Sigmoid colon (tissue), 6 donors: ENCODE measurements at regions not wholly inside any gene's neighbourhood (a gene's known extent, or its start where the extent isn't known, plus 50 kb on each side); places are given as distances from the start of the nearest gene placed in this dataset.

Experiments used
- DNase-seq: peaks from one replicate; pipeline ENCODE4 v3.0.0-alpha.2; 2019
- H3K27ac ChIP-seq, 4 donors: fragments of 200-600 bp; sonication (generic); one replicate each; pipeline ENCODE4 v1.5.1; 2016 to 2019; ENCODE audit warnings: mild to moderate bottlenecking in 1 of 4
- H3K27me3 ChIP-seq, 3 donors: fragments of 200-600 bp; sonication (generic); one replicate each; pipeline ENCODE4 v1.5.1; 2019; ENCODE audit warnings: mild to moderate bottlenecking in 1 of 3
- H3K36me3 ChIP-seq, 4 donors: fragments of 200-600 bp; sonication (generic); one replicate each; pipeline ENCODE4 v1.5.1; 2016 to 2019
- H3K4me1 ChIP-seq, 4 donors: fragments of 200-600 bp; sonication (generic); one replicate each; pipeline ENCODE4 v1.5.1; 2017 to 2019
- H3K4me3 ChIP-seq, 4 donors: fragments of 200-600 bp; sonication (generic); one replicate each; pipeline ENCODE4 v1.5.1; 2017 to 2019; ENCODE audit warnings: mild to moderate bottlenecking in 2 of 4, moderate library complexity in 1 of 4
- H3K9me3 ChIP-seq, 4 donors: fragments of 200-600 bp in 3 of 4; sonication (generic) in 3 of 4; one replicate each; pipeline versions ENCODE4 v1.5.1 to v1.6.1; 2013 to 2019
- CTCF ChIP-seq, 4 experiments: fragments of 450-650 bp in 3 of 4; fragments of 200-600 bp in 1 of 4; IDR thresholded peaks; one replicate each; pipeline ENCODE4 v1.5.1; 2016 to 2019; ENCODE audit warnings: antibody characterized with exemption in 4 of 4, mild to moderate bottlenecking in 3 of 4, moderate library complexity in 2 of 4
- EP300 ChIP-seq, 4 donors: sonication (generic); formaldehyde crosslinking; IDR thresholded peaks; one replicate each; pipeline ENCODE4 v1.6.1; 2017; ENCODE audit warnings: antibody characterized with exemption in 4 of 4
- POLR2A ChIP-seq, 2 donors: fragments of 450-650 bp; IDR thresholded peaks; one replicate each; pipeline ENCODE4 v1.6.1; 2016; ENCODE audit warnings: antibody characterized with exemption in 2 of 2, mild to moderate bottlenecking in 2 of 2, moderate library complexity in 2 of 2
- POLR2AphosphoS5 ChIP-seq, 4 donors: sonication (generic); formaldehyde crosslinking; IDR thresholded peaks; one replicate each; pipeline ENCODE4 v1.6.1; 2017; ENCODE audit warnings: antibody characterized with exemption in 4 of 4
- WGBS, 2 donors: extraction: QIAGEN DNeasy Blood & Tissue Kit; methylation state at CpG; one replicate each; pipeline ENCODE4 v1.1.7; 2013; 5-methylcytosine and 5-hydroxymethylcytosine counted together
- intact Hi-C: fragments of 100-400 bp; cut with DNase I; formaldehyde crosslinking; loops from one replicate; pipeline ENCODE4 v1.15.1; 2023
- donor health status: healthy with polysubstance abuse.
- donor health status: healthy.

- Histone ChIP-seq H3K4me1 (peaks cover 0 to 5% (median 0%) of the 10 kb centered on the region in 4 donors), H3K4me3 (peak overlapping the region; percentile 26 to 55 (median 49)), H3K36me3 (no peaks in the 10 kb centered on the region), H3K9me3 (no peaks in the 10 kb centered on the region), H3K27me3 (no peaks in the 10 kb centered on the region), H3K27ac (peak overlapping the region; percentile 71 to 83 (median 77))
- DNase-seq, result no peak
- TF ChIP-seq POLR2AphosphoS5 (IDR thresholded peaks at IDR 0.05) (no peak), CTCF (IDR thresholded peaks at IDR 0.05) (no peak), POLR2A (IDR thresholded peaks at IDR 0.05) (no peak), EP300 (IDR thresholded peaks at IDR 0.05) (no peak)
- intact Hi-C loops, result no loop called here
- 2 to 7% methylated on average over 33 of the region's 33 CpGs for WGBS, 2 donors
Measured at GRCh38 chrX:125202591-125203248, 117.0 kb upstream of the TEX13C start.

DNA sequence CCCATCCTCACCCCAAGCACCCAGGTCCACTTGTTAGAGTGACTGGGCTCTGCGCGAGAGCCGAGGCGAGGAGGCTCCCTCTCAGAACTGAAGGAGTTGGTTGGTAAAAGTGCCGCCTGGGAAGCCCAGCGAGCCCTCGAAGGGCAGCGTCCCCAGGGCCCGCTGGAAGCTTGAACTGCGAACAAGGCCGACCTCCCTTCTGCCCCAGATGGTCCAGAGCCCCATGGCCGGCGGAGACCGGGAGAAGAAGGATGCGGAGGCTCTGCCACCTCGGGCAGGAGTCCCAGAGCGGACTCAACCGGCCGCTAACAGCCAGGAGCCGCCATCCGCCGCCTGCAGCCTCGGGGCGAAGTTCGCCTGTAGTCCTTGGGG lies 116.3 kb upstream of the TEX13C start:
- Histone ChIP-seq H3K27ac (peak overlapping the region; percentile 71 to 83 (median 77)), H3K27me3 (no peaks in the 10 kb centered on the region), H3K9me3 (no peaks in the 10 kb centered on the region), H3K4me3 (peak overlapping the region; percentile 26 to 55 (median 49)), H3K36me3 (no peaks in the 10 kb centered on the region), H3K4me1 (peaks cover 0 to 5% (median 0%) of the 10 kb centered on the region in 4 donors)
- TF ChIP-seq POLR2A (IDR thresholded peaks at IDR 0.05), result no peak
- TF ChIP-seq CTCF (IDR thresholded peaks at IDR 0.05), result no peak
- no peak for TF ChIP-seq EP300 (IDR thresholded peaks at IDR 0.05)
- no peak for TF ChIP-seq POLR2AphosphoS5 (IDR thresholded peaks at IDR 0.05)
- DNase-seq, result no peak
- intact Hi-C loops, result no loop called here
- WGBS, 2 donors, result 1 to 7% methylated on average over 25 of the region's 25 CpGs

- no peaks in the 10 kb centered on the region for H3K27me3 ChIP-seq
- H3K27ac ChIP-seq, result peak overlapping the region; percentile 71 to 83 (median 77)
- peaks cover 0 to 5% (median 0%) of the 10 kb centered on the region in 4 donors for H3K4me1 ChIP-seq
- intact Hi-C loops, result no loop called here
- H3K9me3 ChIP-seq, result no peaks in the 10 kb centered on the region
- H3K4me3 ChIP-seq, result peak overlapping the region; percentile 26 to 55 (median 49)
- 2 to 9% methylated on average over 63 of the region's 63 CpGs for WGBS, 2 donors
- no peaks in the 10 kb centered on the region for H3K36me3 ChIP-seq
- DNase-seq, result no peak
- peak in 1 of 4 donors; percentile 43 for TF ChIP-seq POLR2AphosphoS5 (IDR thresholded peaks at IDR 0.05)
- TF ChIP-seq CTCF (IDR thresholded peaks at IDR 0.05), result no peak
Measured at GRCh38 chrX:125203737-125204578, 115.7 kb upstream of the TEX13C start.

GRCh38 chrX:125204681-125205132 lies 115.0 kb upstream of the TEX13C start:
- intact Hi-C loops, result no loop called here
- DNase-seq, result no peak
- TF ChIP-seq POLR2AphosphoS5 (IDR thresholded peaks at IDR 0.05) (no peak), CTCF (IDR thresholded peaks at IDR 0.05) (no peak), POLR2A (IDR thresholded peaks at IDR 0.05) (no peak), EP300 (IDR thresholded peaks at IDR 0.05) (no peak)
- Histone ChIP-seq H3K4me1 (peaks cover 0 to 5% (median 0%) of the 10 kb centered on the region in 4 donors), H3K9me3 (no peaks in the 10 kb centered on the region), H3K27me3 (no peaks in the 10 kb centered on the region), H3K36me3 (no peaks in the 10 kb centered on the region), H3K4me3 (peak overlapping the region; percentile 26 to 55 (median 49)), H3K27ac (peak overlapping the region; percentile 71 to 83 (median 77))
- 2 to 10% methylated on average over 21 of the region's 22 CpGs for whole genome bisulfite sequencing, 2 donors
